ENCODE measurements at regions not wholly inside any gene's neighbourhood (a gene's known extent, or its start where the extent isn't known, plus 50 kb on each side); places are given as distances from the start of the nearest gene placed in this dataset.

- Histone ChIP-seq H3K9me3 (replicated peaks; ENCODE audit: control insufficient read depth, insufficient read depth, low read length) (peaks cover 6% of the 10 kb centered on the region), H3K36me3 (ENCODE audit: control insufficient read depth in 2 of 2, extremely low read depth in 1 of 2, insufficient read depth in 2 of 2, low read length in 2 of 2) (no peaks in the 10 kb centered on the region), H2AFZ (ENCODE audit: low read depth, low read length) (no peak overlapping the region), H3K4me1 (ENCODE audit: control insufficient read depth, extremely low read depth, insufficient read depth, low read length) (no peaks in the 10 kb centered on the region), H4K20me1 (replicated peaks; ENCODE audit: control insufficient read depth, extremely low read depth, insufficient read depth, low read length) (no peaks in the 10 kb centered on the region), H3K9ac (replicated peaks; ENCODE audit: extremely low read depth, insufficient read depth, low read length) (no peak overlapping the region), H3K4me3 (replicated peaks in 1 of 3; ENCODE audit: insufficient read depth in 1 of 3, low read depth in 1 of 3, low read length in 3 of 3) (no peak overlapping the region), H3K79me2 (ENCODE audit: control insufficient read depth, insufficient read depth, low read length) (no peaks in the 10 kb centered on the region), H3K4me2 (ENCODE audit: insufficient read depth, low read length) (no peak overlapping the region), H3K27me3 (ENCODE audit: control insufficient read depth in 2 of 2, insufficient read depth in 2 of 2, low read length in 2 of 2) (no peaks in the 10 kb centered on the region), H3K27ac (ENCODE audit: insufficient read depth, low read depth, low read length) (no peak overlapping the region), H3K9me1 (replicated peaks; ENCODE audit: control insufficient read depth, extremely low read depth, insufficient read depth, low read length) (no peaks in the 10 kb centered on the region)
- no TSS peak for BruUV-seq (replicated peaks)
- ChIA-PET CTCF (no interaction called here), POLR2A (no interaction called here)
- TF ChIP-seq FOS (IDR thresholded peaks at IDR 0.05; ENCODE audit: borderline replicate concordance, insufficient read depth, low read length) (no peak), POLR2A (IDR thresholded peaks at IDR 0.05; ENCODE audit: low read depth, low read length) (no peak), POLR2AphosphoS5 (IDR thresholded peaks at IDR 0.05; ENCODE audit: insufficient read depth, low read depth, low read length) (no peak), EZH2 (IDR thresholded peaks at IDR 0.05; ENCODE audit: borderline replicate concordance, low read depth, low read length, severe bottlenecking) (no peak), MAX (IDR thresholded peaks at IDR 0.05; ENCODE audit: insufficient read depth, insufficient read length) (no peak), GATA2 (IDR thresholded peaks at IDR 0.05; ENCODE audit: insufficient read depth, insufficient read length, low read depth, low read length) (no peak), MYC (IDR thresholded peaks at IDR 0.05; ENCODE audit: low read depth, low read length) (no peak), JUN (IDR thresholded peaks at IDR 0.05; ENCODE audit: borderline replicate concordance, insufficient read depth, insufficient read length, low read depth) (no peak), CTCF (IDR thresholded peaks at IDR 0.05; ENCODE audit: extremely low read depth in 1 of 2, insufficient read depth in 1 of 2, low read depth in 1 of 2, low read length in 2 of 2) (no peak)
- FAIRE-seq (no peak), DNase-seq (ENCODE audit: low read depth, low spot score) (no peak)
- dilution Hi-C loops (cut with MboI; ENCODE audit: extremely low pct_ligation_motif_present, low sequenced_read_pairs) (no loop called here), intact Hi-C loops (cut with micrococcal nuclease) (no loop called here)
These were observed 2384.8 kb upstream of the ACO1 start for GRCh38 chr9:29999645-30000044.
